GM18951 (cell line): ENCODE measurements at regions not wholly inside any gene's neighbourhood (a gene's known extent, or its start where the extent isn't known, plus 50 kb on each side); places are given as distances from the start of the nearest gene placed in this dataset.
"Not testable (repeated sequence)": the region's sequence is repeated elsewhere in the genome, so short reads cannot be mapped to it uniquely, and the experiment has no call there.

Experiments used
- POLR2A ChIP-seq: IDR thresholded peaks from 4 replicates; pipeline ENCODE4 v1.6.1; 2011; ENCODE audit warnings: mild to moderate bottlenecking; ENCODE audit not compliant: insufficient read length, insufficient read depth; ENCODE audit errors: extremely low read depth
- in situ Hi-C: fragments of 300-500 bp; cut with MboI; formaldehyde crosslinking; loops from one replicate; pipeline ENCODE4 v1.12.0; 2022; ENCODE audit warnings: low sequenced_read_pairs, mixed read lengths, inconsistent platforms; ENCODE audit not compliant: unreplicated experiment

DNA sequence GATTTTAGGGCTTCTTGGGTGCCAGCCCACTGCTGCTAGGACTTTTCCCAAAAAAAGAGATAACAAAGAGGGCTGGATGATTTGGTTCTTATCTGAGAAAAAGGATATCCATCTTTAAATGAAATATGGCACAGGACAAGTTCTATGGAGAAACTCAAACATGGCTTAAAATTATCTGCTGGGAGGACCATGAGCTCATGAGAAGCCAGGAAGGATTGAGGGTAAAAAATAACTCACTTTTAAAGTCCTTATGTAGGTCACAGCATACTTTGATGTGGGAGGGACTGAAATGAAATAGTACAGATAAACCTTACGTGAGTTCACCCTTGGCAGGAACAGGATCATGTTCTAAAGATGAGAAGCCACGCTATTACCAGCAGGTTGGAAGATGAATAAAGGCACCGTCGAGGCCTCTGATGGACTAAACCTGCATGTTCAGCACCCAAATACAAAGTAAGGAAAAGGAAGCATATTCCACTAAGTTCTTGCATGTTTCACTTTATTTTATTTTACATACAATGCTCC, 369.2 kb upstream of the KLF6 start:
- no peak for TF ChIP-seq POLR2A
- in situ Hi-C loops, result no loop called here

DNA sequence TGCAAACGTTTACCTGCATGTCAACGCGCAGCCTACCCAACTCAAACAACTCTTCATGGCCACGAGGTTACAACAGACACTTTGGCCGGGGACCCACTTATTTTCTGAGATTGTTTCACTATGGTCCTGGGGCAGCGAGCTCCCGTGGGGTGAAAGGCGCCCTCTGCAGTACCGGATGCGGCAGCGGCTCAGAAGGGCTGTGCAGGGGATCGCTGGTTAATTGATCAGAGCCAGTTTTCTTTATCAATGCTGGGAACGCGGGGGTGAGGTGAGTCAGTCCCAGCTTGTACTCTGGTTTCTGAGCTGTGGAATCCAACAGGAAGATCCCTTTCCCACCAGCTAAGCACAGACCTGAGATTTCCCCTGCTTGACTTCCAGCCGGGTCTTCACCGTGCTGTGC, 366.5 kb upstream of the KLF6 start:
- in situ Hi-C loops, result no loop called here
- no peak for TF ChIP-seq POLR2A

DNA sequence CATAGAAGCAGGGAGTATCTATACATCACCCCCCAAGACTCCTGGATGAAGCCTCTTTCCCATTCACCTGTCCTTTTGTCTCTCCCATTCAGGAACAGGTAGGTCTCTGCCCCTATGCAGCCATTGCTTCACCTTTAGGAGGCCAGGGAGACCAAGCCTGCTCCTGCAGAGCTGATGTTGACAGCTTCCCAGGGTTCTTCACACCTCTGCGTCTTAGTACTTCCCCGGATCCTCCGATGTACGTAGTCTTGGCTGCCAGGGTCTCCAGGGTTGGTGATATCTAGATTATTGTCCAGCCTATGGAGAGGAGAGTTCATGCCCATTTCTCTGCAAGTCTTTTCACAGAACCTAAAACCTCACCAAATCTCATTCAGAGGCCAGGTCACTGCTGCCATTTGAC, 365.7 kb upstream of the KLF6 start:
- no peak for TF ChIP-seq POLR2A
- in situ Hi-C loops, result no loop called here

DNA sequence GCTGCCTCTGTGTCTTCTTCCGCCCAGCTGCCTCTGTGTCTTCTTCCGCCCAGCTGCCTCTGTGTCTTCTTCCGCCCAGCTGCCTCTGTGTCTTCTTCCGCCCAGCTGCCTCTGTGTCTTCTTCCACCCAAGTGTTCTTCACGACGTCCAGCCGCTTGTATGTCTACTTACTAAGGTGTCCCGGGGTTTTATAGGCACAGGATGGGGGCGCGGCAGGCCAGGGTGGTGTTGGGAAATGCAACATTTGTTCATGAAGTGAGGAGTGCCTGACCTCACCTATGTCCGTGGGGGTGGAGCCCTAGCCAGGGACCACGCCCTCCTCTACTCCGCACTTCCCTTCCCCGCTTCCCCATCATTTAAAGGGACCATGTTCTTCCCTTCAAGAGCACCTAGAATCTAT, 364.5 kb upstream of the KLF6 start:
- in situ Hi-C loops, result not testable (repeated sequence)

DNA sequence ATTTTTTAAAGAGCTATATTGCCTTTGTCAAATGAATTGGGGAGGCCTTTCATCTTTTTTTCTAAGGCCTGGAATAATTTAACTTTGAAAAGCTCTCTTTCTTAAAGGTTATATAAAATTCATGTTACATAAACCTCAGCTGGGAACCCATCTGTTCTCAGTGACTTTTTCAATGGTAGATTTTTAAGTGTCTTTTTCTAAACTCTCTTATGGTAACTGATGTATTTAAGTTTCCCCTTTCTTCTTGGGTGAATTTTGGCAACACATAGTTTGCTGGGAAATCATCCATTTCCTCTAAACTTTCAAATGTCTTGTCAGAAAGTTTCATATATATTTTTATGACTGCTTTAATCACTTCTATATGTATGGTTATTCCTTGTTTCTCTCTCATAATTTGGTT, 362.2 kb upstream of the KLF6 start:
- no peak for TF ChIP-seq POLR2A
- in situ Hi-C loops, result no loop called here

DNA sequence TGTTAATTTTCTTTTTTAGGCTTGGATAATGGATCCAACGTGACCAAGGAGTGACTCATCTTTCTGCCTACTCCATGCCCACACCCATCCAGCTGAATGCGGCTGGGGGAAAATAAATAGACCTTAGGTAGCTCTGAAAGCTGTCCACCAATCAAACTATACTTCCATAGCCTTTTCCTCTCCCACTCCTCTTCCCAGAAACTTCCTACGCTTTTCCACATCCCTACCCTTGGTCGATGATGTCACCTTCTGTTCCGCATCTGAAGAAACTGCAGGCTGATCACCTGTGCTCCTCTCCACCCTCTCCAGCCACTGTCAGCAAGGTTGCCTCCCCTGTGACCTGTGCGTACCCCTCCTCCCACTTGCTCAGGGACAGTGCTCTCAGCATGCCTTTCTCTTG, 359.8 kb upstream of the KLF6 start:
- TF ChIP-seq POLR2A, result no peak
- in situ Hi-C loops, result no loop called here

DNA sequence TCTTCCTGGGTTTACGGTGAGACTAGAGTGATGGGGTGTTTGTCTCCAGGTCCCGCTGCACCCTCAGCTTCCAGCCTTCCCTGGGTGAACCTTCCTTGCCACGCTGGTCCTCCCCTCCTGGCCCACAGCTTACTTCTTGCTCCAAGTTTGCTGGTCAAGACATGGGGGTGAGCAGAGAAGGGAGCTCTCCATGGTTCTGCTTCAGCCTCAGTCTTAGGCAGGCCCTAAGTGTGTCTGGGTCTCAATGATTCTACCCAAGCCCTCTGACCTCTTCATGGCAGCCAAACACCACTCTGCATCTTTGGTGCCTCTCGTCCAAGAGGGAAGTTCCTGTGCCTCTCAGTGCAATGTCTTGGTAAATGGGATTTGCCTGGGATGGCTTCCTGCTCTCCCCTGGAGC, 356.5 kb upstream of the KLF6 start:
- no peak for TF ChIP-seq POLR2A
- in situ Hi-C loops, result no loop called here

DNA sequence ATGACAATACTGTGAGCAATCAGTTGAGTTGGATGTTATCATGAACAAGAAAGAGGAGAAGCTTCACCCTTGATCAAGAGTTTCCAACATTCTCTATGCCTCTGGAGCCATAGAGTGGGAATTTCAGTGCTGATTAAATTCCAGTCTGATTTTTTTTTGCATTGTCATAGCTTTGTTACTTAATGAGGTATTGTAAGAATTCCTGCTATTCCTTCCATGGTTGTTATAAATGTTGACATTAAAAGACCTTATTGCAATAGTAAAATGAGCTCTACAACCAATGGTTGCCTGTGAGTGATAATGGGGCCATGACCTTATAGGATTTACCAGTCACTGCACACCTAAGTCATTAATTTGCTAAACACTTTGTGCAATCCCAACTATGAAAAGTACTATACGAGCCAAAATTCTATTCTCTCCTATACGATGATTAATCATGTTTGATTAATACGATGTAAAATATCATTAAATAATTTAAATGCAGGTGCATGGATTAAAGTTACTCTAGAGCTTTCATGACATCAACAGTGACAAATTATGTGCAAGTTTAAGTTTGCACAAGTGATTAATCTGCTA, 353.2 kb upstream of the KLF6 start:
- TF ChIP-seq POLR2A, result no peak
- in situ Hi-C loops, result no loop called here

DNA sequence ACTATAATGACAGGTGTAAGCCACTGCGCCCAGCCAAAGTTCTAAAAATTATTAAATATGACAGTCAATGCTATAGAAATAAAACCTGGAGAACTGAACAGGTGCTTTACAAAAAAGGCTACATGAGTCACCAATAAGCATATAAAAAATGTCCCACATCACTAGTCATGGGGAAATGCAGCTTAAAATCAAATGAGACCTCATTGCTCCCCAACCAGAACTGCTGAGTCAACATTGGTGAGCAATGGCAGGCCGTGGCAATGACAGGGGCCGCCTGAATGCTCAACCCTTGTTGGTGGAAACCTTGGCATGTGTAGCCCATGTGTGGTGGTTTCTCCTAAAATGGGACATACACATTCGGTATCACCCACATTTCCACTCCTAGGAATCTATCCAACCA, 352.3 kb upstream of the KLF6 start:
- TF ChIP-seq POLR2A, result no peak
- in situ Hi-C loops, result no loop called here

DNA sequence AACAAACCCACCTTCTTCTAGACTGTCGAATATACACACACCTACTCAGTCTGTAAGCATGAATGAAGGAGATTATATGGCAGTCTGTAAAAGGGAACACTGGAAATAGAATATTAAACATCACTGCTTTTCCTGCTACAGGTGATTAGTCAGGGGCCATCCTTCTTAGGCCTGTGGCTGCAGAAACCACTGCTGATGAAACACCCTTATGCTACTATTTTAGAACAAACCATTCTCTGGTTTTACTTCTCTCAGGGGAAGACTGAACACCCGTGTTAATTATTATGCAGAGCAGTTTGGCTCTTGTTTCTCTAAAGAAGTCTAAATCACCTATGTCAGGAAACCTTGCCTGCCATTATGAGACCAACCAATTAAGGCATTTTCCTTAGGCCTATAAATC, 351.1 kb upstream of the KLF6 start:
- TF ChIP-seq POLR2A, result no peak
- in situ Hi-C loops, result no loop called here

DNA sequence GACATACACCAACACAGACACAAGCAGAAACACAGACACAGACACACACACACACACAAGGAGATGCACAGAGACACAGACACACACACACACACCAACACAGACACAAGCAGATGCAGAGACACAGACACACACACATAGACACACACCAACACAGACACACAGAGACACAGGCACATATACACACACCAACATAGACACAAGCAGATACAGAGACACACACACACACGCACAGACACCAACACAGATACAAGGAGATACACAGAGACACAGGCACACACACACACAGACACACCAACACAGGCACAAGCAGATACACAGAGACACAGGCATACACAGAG, 347.2 kb upstream of the KLF6 start:
- in situ Hi-C loops, result no loop called here
- no peak for TF ChIP-seq POLR2A

DNA sequence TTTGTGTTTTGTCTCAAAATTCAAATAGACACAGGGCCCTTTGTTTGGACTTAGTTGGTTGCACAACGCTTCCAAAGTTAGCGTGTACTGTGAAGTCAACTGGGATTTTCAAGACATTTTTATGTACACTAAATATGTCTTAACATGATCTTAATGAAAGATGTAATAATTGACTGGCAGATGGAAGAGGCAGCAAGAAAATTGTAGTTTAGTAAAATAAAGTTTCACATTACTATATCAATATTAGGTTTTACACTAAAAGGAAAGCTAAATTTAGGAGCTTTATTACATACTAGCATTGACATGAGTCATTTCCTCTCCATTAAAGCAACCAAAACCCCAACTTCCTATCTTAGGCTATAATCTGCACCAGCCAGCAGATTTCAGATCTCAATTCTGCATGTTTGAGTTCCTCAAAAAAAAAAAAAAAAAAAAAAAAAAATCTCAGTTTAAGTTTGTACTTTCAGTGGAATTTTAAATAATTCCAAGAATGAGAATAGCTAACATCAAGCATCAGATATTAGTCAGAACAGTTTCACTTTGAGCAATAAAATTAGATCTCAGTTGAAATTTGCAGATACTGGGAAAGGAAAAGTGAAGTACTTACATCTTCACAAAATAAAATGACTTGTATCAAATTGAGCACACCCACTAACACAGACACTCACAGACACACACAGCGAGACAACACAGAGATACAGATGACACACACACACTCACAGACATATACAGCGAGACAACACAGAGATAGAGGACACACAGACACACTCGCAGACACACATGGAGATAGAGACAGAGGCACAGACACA, 346.6 kb upstream of the KLF6 start:
- no peak for TF ChIP-seq POLR2A
- in situ Hi-C loops, result no loop called here

DNA sequence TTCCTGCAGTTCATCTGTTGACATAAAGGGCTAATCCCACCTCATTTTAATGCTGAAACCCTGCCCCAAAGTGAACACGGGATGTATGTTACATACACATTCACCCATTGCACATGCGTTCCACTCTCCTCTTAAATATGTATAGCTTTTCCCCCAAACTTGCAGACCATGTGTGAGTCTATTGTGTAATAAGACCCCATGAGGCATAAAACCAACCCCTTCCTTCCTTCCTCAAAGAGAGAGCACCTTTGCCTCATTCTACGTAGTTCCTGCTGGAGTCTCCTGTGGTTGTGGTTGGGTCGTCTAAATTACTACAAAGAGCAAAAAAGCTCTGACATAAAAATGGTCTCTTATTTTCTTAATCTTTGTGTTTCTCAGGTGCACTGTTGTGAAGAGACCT, 345.7 kb upstream of the KLF6 start:
- in situ Hi-C loops, result no loop called here

DNA sequence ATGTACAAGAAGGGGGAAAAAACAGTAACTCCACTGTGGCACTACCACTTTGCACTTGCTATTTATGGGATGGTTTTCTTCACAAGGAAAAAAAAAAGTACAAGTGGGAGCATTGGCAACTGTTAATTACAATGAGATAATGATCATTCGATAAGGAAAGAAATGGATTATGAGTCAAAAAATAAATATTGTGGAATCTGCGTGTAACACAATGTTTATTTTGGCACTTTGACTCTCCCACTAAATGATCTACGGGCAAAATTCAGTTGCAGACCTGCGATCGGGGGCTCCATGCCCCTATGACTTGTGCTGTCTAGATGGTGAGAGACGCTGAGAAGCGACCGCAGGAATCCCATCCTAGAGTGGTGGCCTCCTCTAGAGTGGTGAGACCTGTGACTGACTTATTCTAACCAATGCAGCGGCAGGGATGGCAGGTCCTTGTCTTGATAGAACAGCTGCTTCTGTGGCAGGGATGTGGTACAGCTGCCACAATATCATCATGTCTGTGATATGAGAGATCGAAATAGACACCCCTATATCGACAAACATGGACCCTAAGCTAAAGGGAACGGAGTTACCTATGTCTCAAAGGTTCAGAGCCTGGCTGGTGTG, 345.0 kb upstream of the KLF6 start:
- TF ChIP-seq POLR2A, result no peak

More for the DNA sequence above, 345.7 kb upstream of the KLF6 start:
- TF ChIP-seq POLR2A, result no peak

More for the DNA sequence above, 345.0 kb upstream of the KLF6 start:
- in situ Hi-C loops, result no loop called here
